Lower leg skin (tissue), 3 donors: ENCODE measurements at regions not wholly inside any gene's neighbourhood (a gene's known extent, or its start where the extent isn't known, plus 50 kb on each side); places are given as distances from the start of the nearest gene placed in this dataset.

Source experiments
- CTCF ChIP-seq, 3 donors: fragments of 450-650 bp; IDR thresholded peaks; one replicate each; pipeline ENCODE4 v1.5.1; 2016; ENCODE audit warnings: antibody characterized with exemption in 3 of 3, mild to moderate bottlenecking in 3 of 3, moderate library complexity in 2 of 3
- POLR2A ChIP-seq, 2 donors: fragments of 450-650 bp; IDR thresholded peaks; one replicate each; pipeline ENCODE4 v1.6.1; 2016 to 2017; ENCODE audit warnings: antibody characterized with exemption in 2 of 2, mild to moderate bottlenecking in 1 of 2, moderate library complexity in 1 of 2

DNA sequence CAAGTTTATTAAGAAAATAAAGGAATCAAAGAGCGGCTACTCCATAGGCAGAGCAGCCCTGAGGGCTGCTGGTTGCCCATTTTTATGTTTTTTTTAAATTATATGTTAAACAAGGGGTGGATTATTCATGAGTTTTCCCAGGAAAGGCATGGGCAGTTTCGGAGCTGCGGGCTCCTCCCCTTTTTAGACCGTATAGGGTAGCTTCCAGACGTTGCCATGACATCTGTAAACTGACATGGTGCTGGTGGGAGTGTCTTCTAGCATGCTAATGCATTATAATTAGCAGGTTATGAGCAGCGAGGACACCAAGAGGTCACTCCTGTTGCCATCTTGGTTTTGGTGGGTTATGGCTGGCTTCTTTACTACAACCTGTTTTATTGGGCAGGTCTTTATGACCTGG is 301.8 kb downstream of the TFAP2C start:
- no peak for TF ChIP-seq CTCF (IDR thresholded peaks at IDR 0.05)
- no peak for TF ChIP-seq POLR2A (IDR thresholded peaks at IDR 0.05)
